ENCODE measurements at regions not wholly inside any gene's neighbourhood (a gene's known extent, or its start where the extent isn't known, plus 50 kb on each side); places are given as distances from the start of the nearest gene placed in this dataset.

DNA sequence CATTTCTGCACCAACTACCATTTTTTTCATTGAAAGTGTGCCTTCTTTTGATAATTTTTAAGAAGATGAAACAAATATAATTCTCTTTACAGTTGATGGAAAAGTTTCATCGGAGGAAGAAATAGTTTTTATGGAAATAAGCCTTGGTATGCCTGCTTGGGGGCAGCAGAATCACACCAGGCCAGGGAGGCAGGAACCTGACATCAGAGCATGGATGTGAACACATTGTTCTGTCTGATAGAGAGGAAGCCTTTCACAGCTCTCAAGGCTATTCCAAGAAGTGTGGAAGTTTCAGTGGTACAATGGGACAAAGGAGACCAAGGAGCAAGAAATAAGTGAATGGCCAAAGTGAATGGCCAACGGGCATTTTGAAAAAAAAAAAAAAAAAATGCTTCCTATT, 162.2 kb upstream of the KCNK2 start:
- no peak overlapping the region for H3K9ac ChIP-seq (ENCODE audit: low read depth, low read length, poor library complexity, severe bottlenecking)
- no peaks in the 10 kb centered on the region for H3K79me2 ChIP-seq (ENCODE audit: insufficient read depth, low read length)
- no peak overlapping the region for H2AFZ ChIP-seq (ENCODE audit: low read length)
- no peaks in the 10 kb centered on the region for H3K36me3 ChIP-seq (ENCODE audit: insufficient read depth, low read length)
- H3K9me3 ChIP-seq (ENCODE audit: insufficient read depth, low read depth, low read length) = no peaks in the 10 kb centered on the region
- TF ChIP-seq EZH2phosphoT487 (IDR thresholded peaks at IDR 0.05; ENCODE audit: borderline replicate concordance) = no peak
- TF ChIP-seq, protein P1, sequence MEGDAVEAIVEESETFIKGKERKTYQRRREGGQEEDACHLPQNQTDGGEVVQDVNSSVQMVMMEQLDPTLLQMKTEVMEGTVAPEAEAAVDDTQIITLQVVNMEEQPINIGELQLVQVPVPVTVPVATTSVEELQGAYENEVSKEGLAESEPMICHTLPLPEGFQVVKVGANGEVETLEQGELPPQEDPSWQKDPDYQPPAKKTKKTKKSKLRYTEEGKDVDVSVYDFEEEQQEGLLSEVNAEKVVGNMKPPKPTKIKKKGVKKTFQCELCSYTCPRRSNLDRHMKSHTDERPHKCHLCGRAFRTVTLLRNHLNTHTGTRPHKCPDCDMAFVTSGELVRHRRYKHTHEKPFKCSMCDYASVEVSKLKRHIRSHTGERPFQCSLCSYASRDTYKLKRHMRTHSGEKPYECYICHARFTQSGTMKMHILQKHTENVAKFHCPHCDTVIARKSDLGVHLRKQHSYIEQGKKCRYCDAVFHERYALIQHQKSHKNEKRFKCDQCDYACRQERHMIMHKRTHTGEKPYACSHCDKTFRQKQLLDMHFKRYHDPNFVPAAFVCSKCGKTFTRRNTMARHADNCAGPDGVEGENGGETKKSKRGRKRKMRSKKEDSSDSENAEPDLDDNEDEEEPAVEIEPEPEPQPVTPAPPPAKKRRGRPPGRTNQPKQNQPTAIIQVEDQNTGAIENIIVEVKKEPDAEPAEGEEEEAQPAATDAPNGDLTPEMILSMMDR (conservative IDR thresholded peaks at IDR 0.05; ENCODE audit: low read length) = no peak
- no peak overlapping the region for H3K4me3 ChIP-seq (ENCODE audit: low read length, poor library complexity, severe bottlenecking)
- H3F3A ChIP-seq (ENCODE audit: low read depth) = no peaks in the 10 kb centered on the region
- no peaks in the 10 kb centered on the region for H4K20me1 ChIP-seq (ENCODE audit: insufficient read depth, low read length, poor library complexity, severe bottlenecking)
- H3K4me2 ChIP-seq (ENCODE audit: low read depth, low read length, poor library complexity, severe bottlenecking) = no peak overlapping the region
- H3K27me3 ChIP-seq (ENCODE audit: insufficient read depth, low read length, poor library complexity, severe bottlenecking) = no peaks in the 10 kb centered on the region
- H3K9me2 ChIP-seq (replicated peaks; ENCODE audit: low read depth, low read length) = no peaks in the 10 kb centered on the region
- H3K4me1 ChIP-seq (ENCODE audit: insufficient read depth, low read length, poor library complexity, severe bottlenecking) = no peaks in the 10 kb centered on the region

DNA sequence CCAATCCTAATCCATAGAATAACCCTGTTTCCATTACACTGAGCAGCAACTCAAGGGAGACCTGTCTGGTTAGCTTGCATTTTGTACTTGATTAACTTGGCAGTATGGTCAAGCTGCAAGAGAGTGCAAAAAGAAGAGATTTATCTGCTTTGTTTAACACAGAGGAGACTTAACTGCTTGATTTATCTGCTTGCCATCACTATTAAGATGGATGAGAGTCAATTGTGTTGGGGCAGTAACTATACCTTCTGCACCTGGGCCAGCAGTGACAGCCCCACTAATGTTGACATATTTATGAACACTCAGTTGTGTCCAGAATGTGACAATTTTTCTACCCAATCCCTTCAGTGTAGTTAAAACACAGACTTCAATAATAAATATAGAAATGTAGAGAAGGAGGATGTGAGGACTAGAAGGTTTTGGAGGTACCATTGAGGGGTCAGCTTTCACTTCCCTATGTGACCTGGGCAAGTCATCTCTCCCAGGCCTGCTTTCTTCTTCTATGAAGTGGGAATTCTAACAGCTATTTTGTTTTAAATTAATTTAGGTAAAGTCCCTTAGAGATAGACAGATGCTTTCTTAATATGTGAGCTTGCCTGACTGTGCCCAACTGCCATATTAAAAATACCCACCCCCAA, 159.1 kb upstream of the KCNK2 start:
- H3K79me2 ChIP-seq (ENCODE audit: insufficient read depth, low read length) = no peaks in the 10 kb centered on the region
- no peaks in the 10 kb centered on the region for H3K27me3 ChIP-seq (ENCODE audit: insufficient read depth, low read length, poor library complexity, severe bottlenecking)
- H3K4me3 ChIP-seq (ENCODE audit: low read length, poor library complexity, severe bottlenecking) = no peak overlapping the region
- H2AFZ ChIP-seq (ENCODE audit: low read length) = no peak overlapping the region
- no peaks in the 10 kb centered on the region for H3K9me3 ChIP-seq (ENCODE audit: insufficient read depth, low read depth, low read length)
- no peaks in the 10 kb centered on the region for H3K4me1 ChIP-seq (ENCODE audit: insufficient read depth, low read length, poor library complexity, severe bottlenecking)
- TF ChIP-seq, protein P1 (conservative IDR thresholded peaks at IDR 0.05; ENCODE audit: low read length) = no peak
- no peak for TF ChIP-seq EZH2phosphoT487 (IDR thresholded peaks at IDR 0.05; ENCODE audit: borderline replicate concordance)
- no peaks in the 10 kb centered on the region for H4K20me1 ChIP-seq (ENCODE audit: insufficient read depth, low read length, poor library complexity, severe bottlenecking)
- H3K9ac ChIP-seq (ENCODE audit: low read depth, low read length, poor library complexity, severe bottlenecking) = no peak overlapping the region
- H3K9me2 ChIP-seq (replicated peaks; ENCODE audit: low read depth, low read length) = no peaks in the 10 kb centered on the region
- H3F3A ChIP-seq (ENCODE audit: low read depth) = no peaks in the 10 kb centered on the region
- no peaks in the 10 kb centered on the region for H3K36me3 ChIP-seq (ENCODE audit: insufficient read depth, low read length)
- no peak overlapping the region for H3K4me2 ChIP-seq (ENCODE audit: low read depth, low read length, poor library complexity, severe bottlenecking)

GRCh38 chr1:214927796-214928195, 154.7 kb upstream of the KCNK2 start:
- H3K4me1 ChIP-seq (ENCODE audit: insufficient read depth, low read length, poor library complexity, severe bottlenecking) = no peaks in the 10 kb centered on the region
- no peaks in the 10 kb centered on the region for H3K9me3 ChIP-seq (ENCODE audit: insufficient read depth, low read depth, low read length)
- no peaks in the 10 kb centered on the region for H3K9me2 ChIP-seq (replicated peaks; ENCODE audit: low read depth, low read length)
- no peak overlapping the region for H2AFZ ChIP-seq (ENCODE audit: low read length)
- H3K36me3 ChIP-seq (ENCODE audit: insufficient read depth, low read length) = no peaks in the 10 kb centered on the region
- no peak overlapping the region for H3K4me3 ChIP-seq (ENCODE audit: low read length, poor library complexity, severe bottlenecking)
- TF ChIP-seq, protein P1 (conservative IDR thresholded peaks at IDR 0.05; ENCODE audit: low read length) = no peak
- TF ChIP-seq EZH2phosphoT487 (IDR thresholded peaks at IDR 0.05; ENCODE audit: borderline replicate concordance) = no peak
- no peaks in the 10 kb centered on the region for H3F3A ChIP-seq (ENCODE audit: low read depth)
- H3K27me3 ChIP-seq (ENCODE audit: insufficient read depth, low read length, poor library complexity, severe bottlenecking) = no peaks in the 10 kb centered on the region
- no peak overlapping the region for H3K4me2 ChIP-seq (ENCODE audit: low read depth, low read length, poor library complexity, severe bottlenecking)
- H3K79me2 ChIP-seq (ENCODE audit: insufficient read depth, low read length) = no peaks in the 10 kb centered on the region
- H3K9ac ChIP-seq (ENCODE audit: low read depth, low read length, poor library complexity, severe bottlenecking) = no peak overlapping the region
- H4K20me1 ChIP-seq (ENCODE audit: insufficient read depth, low read length, poor library complexity, severe bottlenecking) = no peaks in the 10 kb centered on the region
